ENCODE measurements at regions not wholly inside any gene's neighbourhood (a gene's known extent, or its start where the extent isn't known, plus 50 kb on each side); places are given as distances from the start of the nearest gene placed in this dataset.

- TF ChIP-seq, protein P1, sequence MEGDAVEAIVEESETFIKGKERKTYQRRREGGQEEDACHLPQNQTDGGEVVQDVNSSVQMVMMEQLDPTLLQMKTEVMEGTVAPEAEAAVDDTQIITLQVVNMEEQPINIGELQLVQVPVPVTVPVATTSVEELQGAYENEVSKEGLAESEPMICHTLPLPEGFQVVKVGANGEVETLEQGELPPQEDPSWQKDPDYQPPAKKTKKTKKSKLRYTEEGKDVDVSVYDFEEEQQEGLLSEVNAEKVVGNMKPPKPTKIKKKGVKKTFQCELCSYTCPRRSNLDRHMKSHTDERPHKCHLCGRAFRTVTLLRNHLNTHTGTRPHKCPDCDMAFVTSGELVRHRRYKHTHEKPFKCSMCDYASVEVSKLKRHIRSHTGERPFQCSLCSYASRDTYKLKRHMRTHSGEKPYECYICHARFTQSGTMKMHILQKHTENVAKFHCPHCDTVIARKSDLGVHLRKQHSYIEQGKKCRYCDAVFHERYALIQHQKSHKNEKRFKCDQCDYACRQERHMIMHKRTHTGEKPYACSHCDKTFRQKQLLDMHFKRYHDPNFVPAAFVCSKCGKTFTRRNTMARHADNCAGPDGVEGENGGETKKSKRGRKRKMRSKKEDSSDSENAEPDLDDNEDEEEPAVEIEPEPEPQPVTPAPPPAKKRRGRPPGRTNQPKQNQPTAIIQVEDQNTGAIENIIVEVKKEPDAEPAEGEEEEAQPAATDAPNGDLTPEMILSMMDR (conservative IDR thresholded peaks at IDR 0.05; ENCODE audit: low read depth, low read length): no peak
- H3K4me3 ChIP-seq (ENCODE audit: low read depth, low read length): no peak overlapping the region
- DNase-seq (ENCODE audit: low read depth): no peak
Observed at GRCh38 chr6:22751223-22751622, 181.9 kb downstream of the HDGFL1 start.

- H3K4me3 ChIP-seq (ENCODE audit: low read depth, low read length): no peak overlapping the region
- TF ChIP-seq, protein P1 (conservative IDR thresholded peaks at IDR 0.05; ENCODE audit: low read depth, low read length): no peak
- DNase-seq (ENCODE audit: low read depth): no peak
Observed at GRCh38 chr6:22752522-22752921, 183.2 kb downstream of the HDGFL1 start.

DNA sequence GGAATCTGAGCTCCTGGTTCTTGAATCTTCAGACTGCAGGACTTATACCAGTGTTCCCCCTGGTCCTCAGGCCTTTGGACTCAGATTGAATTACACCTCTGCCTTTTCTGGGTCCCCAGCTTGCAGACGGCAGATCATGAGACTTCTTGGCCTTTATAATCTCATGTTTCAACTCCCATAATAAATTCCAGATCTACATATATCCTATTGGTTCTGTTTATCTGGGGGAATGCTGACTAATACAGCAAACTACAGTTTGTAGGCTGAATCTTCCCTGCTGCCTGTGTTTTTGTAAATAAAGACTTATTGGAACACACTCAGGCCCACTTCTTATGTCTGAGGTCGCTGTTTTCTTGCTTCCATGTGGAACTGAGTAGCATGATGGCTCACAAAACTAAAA lies 184.7 kb downstream of the HDGFL1 start:
- TF ChIP-seq, protein P1 (conservative IDR thresholded peaks at IDR 0.05; ENCODE audit: low read depth, low read length): no peak
- no peak overlapping the region for H3K4me3 ChIP-seq (ENCODE audit: low read depth, low read length)
- DNase-seq (ENCODE audit: low read depth): peak; percentile 64

- no peak overlapping the region for H3K4me3 ChIP-seq (ENCODE audit: low read depth, low read length)
- TF ChIP-seq, protein P1 (conservative IDR thresholded peaks at IDR 0.05; ENCODE audit: low read depth, low read length): no peak
- no peak for DNase-seq (ENCODE audit: low read depth)
Observed at GRCh38 chr6:22755605-22756004, 186.2 kb downstream of the HDGFL1 start.

GRCh38 chr6:22756365-22756764 lies 187.0 kb downstream of the HDGFL1 start:
- TF ChIP-seq, protein P1 (conservative IDR thresholded peaks at IDR 0.05; ENCODE audit: low read depth, low read length): no peak
- H3K4me3 ChIP-seq (ENCODE audit: low read depth, low read length): no peak overlapping the region
- DNase-seq (ENCODE audit: low read depth): peak; percentile 71

- TF ChIP-seq, protein P1 (conservative IDR thresholded peaks at IDR 0.05; ENCODE audit: low read depth, low read length): no peak
- DNase-seq (ENCODE audit: low read depth): peak; percentile 64
- no peak overlapping the region for H3K4me3 ChIP-seq (ENCODE audit: low read depth, low read length)
Observed at GRCh38 chr6:22764496-22764895, 195.1 kb downstream of the HDGFL1 start.

GRCh38 chr6:22765015-22765414 lies 195.6 kb downstream of the HDGFL1 start:
- peak; percentile 67 for DNase-seq (ENCODE audit: low read depth)
- no peak overlapping the region for H3K4me3 ChIP-seq (ENCODE audit: low read depth, low read length)
- TF ChIP-seq, protein P1 (conservative IDR thresholded peaks at IDR 0.05; ENCODE audit: low read depth, low read length): no peak
